ENCODE measurements at regions not wholly inside any gene's neighbourhood (a gene's known extent, or its start where the extent isn't known, plus 50 kb on each side); places are given as distances from the start of the nearest gene placed in this dataset.
A peak's percentile ranks its signal among the peaks of the same experiment; 100 is the strongest.

DNA sequence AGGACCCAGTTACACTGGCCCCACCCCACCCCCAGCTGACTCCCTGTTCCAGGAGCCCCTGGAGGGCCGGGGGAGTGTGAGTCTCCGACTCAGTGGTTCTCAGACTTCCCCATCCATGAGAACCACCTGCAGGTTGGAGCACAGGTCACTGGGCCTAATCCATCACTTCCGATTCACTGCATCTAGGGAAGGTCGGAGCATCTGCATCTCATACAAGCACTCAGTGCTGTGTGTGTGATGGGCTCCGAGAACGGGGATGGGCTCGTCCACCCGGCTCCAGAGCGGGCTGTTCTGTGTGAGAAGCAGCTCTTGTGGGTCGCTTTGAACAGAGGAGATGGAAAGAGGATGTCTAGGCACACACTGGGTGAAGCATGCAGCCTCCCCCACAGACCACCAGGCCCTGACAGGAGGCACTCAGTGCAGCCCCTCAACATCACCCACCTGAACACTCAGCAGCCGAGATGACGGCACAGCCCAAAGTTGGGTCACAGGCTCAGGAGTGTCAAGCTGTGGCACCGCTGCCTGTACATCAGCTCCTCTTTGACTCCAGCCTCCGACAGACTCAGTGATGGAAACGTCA, 541.4 kb downstream of the BRD1 start:
- no peak for DNase-seq (ENCODE audit: low spot score)

DNA sequence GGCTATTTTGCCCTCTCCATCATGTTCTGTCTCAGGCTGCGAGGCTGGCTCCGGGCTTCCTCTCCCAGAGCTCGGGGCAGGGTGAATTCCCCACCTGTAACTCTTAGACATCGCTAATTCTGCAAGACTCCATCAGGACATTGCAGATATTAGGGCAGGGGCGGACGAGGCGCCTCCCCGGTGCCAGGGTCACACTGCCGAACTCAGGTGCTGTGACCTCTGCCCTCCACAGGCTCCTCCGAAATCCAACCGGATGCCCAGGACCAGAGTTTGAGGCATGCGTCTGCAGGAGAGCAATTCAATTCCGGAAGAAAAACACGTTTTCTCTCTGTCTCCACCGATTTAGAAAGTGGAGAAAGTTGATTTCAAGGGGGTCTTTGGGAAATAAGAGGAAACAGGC, 542.7 kb downstream of the BRD1 start:
- DNase-seq (ENCODE audit: low spot score), result no peak

DNA sequence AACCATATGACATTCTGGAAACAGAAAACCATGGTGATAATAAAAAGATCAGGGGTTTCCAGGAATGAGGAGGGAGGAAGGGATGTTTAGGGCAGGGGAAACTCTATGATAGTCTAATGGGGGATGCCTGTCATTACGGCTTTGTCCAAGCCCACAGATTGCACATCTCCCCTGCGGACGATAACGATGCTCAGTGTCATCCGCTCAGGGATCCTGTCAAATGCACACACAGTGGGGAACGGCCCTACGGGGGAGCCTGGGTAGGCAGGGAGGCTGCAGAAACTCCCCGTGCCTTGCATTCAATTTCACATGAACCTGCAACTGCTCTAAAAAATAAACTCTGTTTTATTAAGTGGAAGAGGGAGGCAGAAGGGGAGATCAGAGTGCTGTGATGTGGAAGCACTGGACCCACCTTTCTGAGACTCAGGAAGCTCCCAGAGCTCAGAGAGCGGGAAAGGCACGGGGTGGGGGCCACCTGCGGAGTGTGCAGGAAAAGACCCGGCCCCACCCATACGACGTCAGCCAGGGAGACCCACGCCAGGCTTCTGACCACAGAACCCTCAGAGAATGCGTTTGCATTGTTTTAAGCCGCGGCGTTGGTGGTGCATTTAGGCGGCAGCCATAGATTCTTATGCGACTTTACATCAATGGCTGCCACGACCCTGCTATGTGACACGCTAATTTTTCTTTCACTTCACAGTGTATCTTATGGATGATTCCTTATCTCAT, 543.5 kb downstream of the BRD1 start:
- DNase-seq (ENCODE audit: low spot score), result no peak

DNA sequence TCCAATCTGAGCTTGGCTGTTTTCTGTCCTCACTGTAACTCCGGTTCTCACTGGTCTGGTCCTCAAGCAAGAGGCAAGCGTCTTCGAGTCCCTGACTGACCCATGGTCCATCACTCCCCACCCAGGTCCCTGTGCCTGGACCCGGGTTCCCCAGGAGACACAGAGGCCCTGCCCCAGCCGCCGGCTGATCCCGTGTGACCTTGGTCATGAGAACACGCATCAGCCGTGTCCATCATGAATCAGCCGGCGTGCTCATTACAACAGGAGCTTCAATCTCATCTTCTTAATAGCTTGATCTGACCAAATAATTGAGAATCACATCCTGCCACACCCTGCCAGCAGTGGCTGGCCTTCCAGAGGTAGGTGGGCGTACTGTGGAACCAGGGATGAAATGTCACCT, 545.1 kb downstream of the BRD1 start:
- DNase-seq (ENCODE audit: low spot score), result peak; percentile 33

DNA sequence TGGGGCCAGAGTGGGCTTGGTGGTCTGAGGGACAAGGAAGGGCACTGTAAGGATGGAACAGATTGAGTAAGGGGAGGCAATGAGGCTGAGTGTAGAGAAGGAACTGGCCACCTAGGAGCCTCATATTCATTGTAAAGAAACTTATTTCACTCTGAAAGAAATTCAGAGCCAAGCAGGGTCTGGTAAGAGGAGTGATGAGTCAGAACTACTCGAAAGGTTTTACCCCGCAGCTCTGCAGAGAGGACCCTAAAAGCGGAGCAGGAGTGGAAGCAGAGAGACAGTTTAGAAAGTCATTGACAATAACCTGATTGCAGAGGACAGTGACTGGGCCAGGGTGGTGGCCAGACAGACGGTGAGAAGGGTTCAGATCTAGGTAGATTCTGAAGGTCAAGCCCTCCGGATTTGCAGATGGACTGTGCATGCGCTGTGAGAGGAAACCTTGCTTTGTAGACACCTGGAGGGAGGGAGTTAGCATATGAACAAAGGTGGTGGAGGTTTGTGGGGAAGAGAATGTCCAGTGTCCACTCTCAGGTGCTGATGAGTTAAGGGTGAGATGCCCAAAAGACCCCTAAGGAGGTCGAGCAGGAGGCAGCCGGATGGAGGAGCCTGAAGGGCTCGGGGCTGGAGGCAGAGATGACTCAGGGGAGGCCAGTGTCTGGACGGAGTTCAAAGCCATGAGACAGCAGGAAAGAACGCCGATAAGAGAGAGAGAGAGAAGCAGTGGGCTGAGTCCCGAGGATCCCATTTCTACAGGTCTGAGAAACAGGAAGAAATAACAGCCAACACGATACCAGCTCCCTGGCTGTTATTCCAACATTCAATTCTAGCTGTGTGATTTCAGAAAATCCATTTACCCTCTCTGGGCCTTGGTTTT, 546.0 kb downstream of the BRD1 start:
- DNase-seq (ENCODE audit: low spot score), result peak; percentile 57

DNA sequence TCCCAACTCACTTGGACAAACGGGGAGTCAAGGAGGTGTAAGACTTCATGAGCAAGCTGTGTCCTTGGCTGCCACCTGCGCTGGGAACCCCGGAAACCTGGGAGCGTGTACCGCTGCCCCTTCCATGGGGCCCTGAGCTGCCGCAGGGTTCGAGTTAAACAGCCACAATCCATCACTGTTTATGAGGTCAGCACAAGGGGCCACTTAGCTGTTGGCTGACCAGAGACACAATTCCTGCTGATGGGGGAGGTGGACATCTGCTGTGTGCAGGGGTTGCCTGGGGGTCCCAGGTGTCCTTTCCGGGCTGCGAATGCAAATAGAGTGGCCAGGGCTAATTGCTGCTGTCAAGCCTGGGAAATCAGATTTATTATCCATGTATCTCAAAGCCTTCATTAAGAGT, 549.3 kb downstream of the BRD1 start:
- no peak for DNase-seq (ENCODE audit: low spot score)

DNA sequence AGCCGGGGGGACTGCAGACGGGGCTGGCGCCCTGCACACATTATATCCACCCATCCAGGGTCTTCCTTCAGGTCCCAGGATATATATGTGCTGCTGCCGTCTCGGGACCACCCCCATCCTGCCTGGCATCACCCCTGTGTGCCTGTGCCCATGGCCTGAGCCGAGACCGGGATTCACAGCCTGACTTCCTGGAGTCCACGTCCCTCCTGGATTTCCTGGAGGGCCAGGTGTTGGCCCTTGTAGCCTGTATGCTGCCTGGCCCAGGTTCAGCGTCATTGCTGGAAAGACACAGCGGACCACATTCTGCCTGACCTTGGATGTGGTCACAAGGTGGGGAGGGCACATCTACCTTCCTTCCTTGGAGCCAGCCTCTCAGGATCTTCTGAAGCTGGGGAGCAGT, 551.1 kb downstream of the BRD1 start:
- DNase-seq (ENCODE audit: low spot score), result no peak

DNA sequence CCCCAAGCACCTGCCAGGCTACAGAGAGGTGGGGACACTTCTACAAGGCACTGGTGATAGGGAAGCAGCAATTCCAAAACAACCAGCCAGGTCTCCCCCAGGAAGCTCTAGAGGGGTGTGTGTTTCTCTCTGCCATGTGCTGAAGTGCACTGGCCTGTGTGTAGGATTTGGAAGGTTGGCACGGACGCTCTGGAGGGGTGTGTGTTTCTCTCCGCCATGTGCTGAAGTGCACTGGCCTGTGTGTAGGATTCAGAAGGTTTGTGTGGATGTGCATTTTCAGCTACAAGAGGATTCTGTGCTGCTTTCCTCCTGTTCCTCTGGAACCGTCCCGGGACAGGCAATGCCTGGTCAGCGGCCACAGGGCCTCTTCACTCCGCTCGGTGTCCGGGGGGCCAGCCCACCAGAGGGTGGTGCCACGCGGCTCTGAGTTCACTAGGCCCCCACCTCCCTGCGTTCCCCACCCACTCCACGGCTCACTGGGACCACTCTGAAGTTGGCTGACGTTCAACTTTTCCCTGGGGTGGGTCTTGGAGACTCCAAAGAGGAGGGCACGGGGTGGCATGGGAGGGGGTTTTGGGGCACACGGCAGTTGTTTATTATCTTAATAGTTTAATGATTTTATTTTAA, 552.8 kb downstream of the BRD1 start:
- DNase-seq (ENCODE audit: low spot score), result no peak

DNA sequence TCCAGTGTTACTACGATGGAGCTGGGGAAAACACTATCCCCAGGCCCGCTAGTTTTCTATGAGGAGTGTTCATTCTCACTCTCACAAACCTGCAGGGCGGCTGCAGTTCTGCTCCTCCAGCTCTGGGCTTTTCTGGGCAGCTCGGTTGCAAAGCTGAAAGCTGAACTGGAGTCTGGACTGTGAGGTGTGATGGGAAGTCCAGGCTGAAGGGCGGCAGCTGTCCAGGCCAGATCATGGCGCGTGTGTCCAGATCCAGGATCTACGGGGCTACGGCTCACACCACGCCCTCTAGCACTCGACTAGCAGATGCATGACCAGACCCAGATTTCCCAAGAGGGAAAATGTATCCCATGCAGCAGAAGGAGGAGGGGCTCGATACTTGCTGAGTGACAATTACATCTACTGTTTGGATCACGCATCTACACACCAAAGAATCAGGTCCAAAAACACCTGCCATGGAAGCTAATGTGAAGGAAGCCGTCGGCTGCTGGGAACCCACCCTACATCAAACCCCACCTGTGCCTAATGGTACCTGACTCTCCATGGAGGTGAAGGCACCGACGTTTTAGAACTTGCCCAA, 555.0 kb downstream of the BRD1 start:
- DNase-seq (ENCODE audit: low spot score), result no peak

DNA sequence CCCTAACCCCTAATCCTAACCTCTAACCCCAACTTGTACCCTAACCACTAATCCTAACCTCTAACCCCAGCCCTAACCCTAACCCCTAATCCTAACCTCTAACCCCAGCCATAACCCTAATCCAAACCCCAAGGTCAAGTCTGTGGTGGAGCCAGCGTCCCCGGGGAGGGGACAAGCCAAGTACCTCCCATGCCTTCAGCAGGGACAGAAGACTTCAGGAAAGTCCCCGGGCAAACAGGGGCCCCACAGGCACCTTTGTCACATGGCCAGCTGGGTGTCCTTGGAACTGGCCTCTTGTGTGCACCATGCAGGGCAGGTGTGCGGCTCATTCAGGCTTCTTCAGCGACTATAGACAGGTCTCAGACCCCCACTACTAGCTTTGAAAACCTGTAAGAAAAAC, 555.8 kb downstream of the BRD1 start:
- no peak for DNase-seq (ENCODE audit: low spot score)

DNA sequence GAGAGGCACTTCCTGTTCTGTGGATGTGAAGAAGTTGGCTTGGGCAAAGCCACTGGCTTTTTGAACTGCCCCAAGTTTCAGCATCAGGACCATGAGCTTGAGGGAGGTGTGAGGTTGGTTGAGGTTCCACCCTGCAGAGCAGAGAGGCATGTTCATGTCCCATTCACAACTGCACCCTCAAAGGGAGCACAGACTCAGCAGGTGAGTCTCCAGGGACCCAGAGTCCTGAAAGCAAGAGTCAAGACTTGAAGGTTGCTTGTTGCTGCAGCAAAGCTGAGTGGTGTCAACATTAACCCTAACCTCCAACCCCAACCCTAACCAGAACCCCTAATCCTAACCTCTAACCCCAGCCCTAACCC, 556.3 kb downstream of the BRD1 start:
- DNase-seq (ENCODE audit: low spot score), result no peak

DNA sequence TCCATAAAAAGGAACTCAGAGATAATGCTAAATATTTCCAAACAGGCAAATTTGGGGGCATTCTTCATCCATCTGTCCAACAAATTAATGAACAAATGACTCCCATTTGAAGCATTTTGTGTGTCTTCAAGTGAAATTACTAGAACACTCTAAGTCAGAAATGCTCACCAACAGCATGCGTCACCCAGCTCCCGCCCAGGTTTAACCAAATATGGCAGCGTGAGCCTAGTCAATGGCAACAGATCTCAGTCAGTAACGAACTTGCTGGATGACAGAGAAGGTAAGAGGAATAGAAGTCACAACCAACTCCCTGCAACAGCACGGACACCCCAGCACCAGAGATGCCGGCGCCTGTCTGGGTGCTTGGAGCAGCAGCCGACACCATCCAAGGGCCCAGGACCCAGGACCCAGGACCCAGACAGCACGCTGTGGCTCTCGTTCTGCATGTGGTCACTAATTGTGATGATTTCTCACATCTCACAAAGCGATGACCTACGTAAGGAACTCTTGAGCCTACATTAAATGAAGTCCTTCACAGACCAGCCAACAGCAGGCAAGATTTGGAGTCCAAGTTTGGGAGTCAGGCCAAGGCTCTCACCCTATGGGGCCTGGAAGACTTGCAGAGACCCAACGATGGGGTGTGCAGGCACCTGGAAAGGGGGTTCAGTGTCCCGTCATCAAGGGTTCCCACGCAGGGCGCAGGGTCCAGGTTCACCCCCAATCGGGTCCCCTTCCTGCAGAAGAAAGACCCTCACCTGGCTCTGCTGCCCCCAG, 556.9 kb downstream of the BRD1 start:
- no peak for DNase-seq (ENCODE audit: low spot score)

DNA sequence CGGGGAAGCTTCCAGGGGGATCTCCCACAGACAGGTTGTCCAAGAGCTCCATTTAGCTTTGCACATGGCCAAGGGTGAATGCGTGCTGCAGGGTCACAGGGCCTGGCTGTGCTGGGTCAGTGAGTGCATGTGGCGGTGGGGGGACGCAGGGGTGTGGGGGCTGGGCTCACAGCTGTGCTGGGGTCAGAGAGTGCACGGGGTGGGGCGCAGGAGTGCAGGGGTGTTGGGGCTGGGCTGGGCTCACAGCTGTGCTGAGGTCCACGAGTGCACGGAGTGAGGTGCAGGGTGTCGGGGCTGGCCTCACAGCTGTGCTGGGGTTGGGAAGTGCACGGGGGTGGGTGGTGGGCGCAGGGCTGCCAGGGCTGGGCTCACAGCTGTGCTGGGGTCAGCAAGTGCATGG, 557.7 kb downstream of the BRD1 start:
- DNase-seq (ENCODE audit: low spot score), result no peak

DNA sequence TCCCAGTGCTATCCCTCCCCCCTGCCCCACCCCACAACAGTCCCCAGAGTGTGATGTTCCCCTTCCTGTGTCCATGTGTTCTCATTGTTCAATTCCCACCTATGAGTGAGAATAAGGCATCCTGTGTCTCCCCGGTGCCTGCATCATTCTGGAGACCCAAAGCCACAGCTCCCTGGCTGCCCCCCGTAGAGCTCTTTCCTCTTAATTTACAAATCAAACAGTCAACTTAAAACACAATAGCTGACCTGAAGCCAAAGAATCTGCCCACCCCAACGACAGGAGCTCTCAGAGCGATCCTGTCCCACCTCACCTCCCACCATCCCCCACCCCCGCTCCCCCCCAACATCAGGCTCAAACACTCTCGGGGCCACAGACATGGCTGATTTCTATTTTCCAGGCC, 558.3 kb downstream of the BRD1 start:
- no peak for DNase-seq (ENCODE audit: low spot score)

DNA sequence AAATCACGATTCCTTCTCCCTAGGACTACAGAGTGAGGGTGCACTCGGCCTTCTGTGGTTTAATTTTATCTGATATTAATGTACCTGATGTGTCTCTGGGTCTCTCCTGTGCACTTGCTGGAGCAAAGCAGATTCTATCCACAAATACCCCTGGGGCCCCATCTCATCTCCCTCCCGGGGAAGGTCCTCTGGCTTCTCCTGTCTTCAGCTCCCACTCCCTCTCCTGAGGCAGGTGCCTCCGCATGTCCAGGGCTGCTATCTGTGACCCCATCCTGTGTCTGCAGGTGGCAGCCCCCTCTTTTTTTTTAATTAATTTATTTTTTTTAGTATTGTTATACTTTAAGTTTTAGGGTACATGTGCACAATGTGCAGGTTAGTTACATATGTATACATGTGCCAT, 558.7 kb downstream of the BRD1 start:
- DNase-seq (ENCODE audit: low spot score), result no peak

DNA sequence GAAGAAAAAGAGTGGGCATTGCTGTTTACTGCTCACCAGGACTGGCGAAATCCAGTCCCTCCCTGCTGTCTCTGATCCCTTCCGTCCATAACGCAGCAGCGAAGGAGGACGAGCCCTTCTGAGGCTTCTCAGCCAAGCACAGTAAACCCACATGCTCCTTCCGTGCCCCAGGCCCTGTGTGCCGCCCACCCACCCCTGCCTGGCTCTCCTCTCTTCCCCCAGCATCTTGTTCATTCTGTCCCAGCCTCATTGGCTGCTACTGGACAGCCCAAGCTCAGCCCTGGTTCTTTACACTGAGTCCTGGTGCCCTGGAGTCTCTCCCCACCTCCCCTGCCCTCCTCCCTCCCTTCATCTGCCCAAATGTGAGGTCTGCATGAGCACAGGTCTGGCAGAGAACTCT, 559.7 kb downstream of the BRD1 start:
- DNase-seq (ENCODE audit: low spot score), result no peak

DNA sequence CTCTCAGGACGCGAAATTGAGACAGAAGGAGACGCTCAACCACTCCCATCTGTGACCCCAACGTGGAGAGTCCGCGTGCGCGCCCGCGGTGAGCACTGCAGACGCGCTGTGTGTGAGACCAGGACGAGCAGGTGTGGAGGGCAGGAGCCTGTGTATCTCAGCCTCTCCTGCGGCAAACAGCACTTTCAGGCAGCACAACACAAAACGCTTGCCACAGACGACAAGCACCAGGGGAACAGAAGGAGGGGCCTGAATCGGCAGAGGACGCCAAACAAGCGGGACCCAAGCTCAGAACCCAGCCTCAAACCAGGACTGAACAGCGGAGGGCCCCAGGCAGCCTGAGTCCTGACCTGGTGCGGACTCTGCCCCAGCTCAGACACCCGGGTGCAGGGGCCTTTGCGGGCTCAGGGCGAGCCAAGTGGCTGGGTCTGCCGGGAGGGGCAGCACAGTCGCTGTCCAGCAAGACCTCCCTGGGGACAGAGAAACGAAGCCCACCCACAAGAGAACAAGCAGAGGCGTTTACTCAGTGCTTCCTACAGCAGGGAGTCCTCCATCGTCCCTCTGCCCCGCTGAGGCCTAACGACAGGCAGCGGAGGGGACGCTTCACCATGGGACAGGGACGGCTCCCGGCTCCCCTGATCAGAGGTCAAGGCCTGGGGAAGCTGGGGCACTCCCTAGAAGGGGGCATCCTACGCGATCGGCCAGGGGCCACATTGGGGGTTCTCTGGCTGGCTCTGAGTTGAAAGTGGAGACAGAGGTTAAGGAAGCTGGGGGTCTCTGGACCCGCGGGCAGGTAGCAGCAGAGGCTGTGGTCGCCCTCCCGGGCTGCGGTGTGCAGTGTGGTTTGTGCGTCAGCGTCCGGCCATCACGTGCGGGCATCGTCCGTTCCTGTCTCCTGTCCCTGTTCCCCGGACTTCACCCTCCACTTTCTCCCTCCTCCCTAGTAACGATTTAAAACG, 560.8 kb downstream of the BRD1 start:
- DNase-seq (ENCODE audit: low spot score), result no peak

DNA sequence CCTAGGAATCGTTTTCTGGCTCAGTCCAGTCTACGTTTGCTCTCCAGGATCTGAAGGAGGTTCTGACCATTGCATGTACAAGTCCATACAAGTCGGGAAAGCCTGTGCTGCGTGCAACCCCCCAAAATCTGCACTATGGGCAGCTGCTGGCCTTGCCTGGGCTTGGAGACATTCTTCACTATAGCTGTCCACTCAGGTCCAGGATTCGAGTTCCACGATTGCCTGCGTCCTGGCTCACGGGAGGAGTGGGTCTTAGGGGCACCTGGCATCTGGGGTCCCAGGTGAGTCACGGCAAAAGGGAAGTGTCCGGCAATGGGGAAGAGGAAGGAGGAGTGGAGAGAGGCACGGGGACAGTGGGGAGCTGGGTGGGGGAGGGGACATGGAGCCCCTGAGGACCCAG, 563.0 kb downstream of the BRD1 start:
- no peak for DNase-seq (ENCODE audit: low spot score)

DNA sequence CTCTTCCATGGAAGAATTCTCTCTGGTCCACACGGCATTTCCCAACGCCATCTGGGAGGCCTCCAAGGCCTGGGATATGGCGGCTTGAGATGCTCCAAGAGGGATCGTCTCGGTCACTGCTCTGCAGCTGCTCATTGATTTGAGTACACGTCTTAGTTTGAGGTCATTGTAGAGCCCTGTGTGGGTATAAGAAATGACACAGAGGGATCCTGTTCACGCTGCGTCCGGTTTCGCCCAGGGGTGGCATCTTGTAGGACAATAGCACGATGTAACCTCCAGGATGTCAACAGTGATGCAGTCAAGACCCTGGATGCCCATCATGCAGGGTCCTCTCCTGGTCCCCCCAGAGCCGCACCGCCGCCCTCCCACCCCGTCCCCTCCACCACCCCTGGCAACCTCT, 564.6 kb downstream of the BRD1 start:
- DNase-seq (ENCODE audit: low spot score), result no peak

DNA sequence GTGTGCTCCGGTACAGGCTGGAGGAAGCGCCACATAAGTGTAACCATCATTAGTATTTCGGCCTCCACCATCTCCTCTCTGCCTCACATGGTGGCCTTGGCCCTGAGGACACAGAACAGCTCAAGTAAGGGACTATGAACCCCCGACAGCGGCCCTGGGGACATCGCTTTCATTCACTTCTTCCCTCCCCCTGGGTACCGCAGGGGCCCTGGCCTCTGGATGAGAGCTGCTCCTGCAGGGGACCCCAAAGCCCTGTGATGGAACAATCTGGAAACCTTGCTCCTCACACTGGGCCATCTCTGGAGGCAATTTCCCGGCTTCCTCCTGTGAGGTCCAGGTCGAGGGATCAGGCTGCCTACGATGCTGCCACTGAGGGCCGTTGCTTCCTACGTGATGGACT, 565.5 kb downstream of the BRD1 start:
- DNase-seq (ENCODE audit: low spot score), result no peak

DNA sequence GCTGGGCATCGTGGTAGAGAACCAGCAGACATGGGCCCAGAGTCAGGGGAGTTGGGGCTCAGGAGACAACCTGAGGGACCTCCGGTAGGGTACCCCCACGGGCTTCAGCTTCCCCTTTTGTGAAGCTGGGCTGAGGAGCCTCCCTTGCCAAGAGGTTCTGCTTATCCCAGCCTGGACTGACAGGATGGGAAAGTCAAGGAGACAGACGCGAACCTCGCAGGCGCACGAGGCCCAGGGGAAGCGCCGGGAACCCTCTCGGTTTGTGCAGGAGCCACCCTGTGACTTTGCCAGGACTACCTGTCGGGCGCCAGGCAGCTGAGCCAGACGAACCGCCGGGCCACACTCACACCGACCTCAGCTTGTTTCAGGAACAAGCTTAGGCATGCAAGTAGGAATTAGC, 566.1 kb downstream of the BRD1 start:
- DNase-seq (ENCODE audit: low spot score), result no peak

All from SW480 (cell line).